ENCODE measurements at regions not wholly inside any gene's neighbourhood (a gene's known extent, or its start where the extent isn't known, plus 50 kb on each side); places are given as distances from the start of the nearest gene placed in this dataset.
A peak's percentile ranks its signal among the peaks of the same experiment; 100 is the strongest.

DNA sequence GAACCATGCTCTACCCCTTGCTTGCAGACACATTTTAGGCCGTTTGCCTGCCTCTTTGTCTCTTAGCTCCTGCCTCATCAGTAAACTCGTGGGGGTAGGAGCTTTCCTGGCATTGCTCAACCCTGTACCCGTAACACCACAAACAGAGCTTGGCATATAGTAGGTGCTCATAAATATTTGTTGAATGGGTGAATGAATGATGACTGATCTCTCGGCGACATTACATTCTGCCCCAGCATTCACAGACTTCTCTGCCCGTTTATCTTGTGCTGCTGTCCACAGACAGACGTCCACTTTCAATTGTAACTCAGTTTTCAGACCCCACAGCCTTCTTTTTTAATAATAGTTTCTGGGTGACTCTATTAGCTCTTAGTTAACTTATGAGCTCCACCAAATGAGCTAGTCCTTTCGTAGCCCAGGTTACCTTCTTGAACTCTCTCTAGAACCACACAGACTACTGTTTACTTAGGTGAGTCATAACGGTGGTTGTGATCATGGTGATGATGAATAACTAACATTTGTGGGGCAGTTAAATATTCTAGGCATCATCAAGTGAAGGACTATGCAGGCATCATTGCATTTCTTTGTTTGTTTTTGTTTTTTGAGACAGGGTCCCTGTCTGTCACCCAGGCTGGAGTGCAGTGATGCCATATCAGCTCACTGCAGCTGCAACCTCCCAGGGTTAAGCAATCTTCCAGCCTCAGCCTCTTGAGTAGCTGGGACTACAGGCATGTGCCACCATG lies 188.4 kb downstream of the ADAMTS15 start:
- peak overlapping the region; percentile 78 for H3K27ac Mint-ChIP-seq (ENCODE audit: low read depth, unreplicated experiment)
- DNase-seq (ENCODE audit: unreplicated experiment) = peak; percentile 90
- no TSS peak for BruUV-seq (replicated peaks)
- H3K27me3 Mint-ChIP-seq (ENCODE audit: insufficient read depth, unreplicated experiment) = no peaks in the 10 kb centered on the region
- H3K4me1 Mint-ChIP-seq (ENCODE audit: insufficient read depth, unreplicated experiment) = peaks cover 45% of the 10 kb centered on the region
- ChIA-PET CTCF (interaction anchor here (0.6 to 2.8 kb wide), 13 partner anchors 10 to 230 kb away, joined by 3 to 8 read pairs (median 4); no protein-coding TSS in a partner anchor), POLR2A (interaction anchor here (0.5 to 3.3 kb wide), 8 partner anchors 11 to 245 kb away, joined by 3 to 24 read pairs (median 3); no protein-coding TSS in a partner anchor)
- no peaks in the 10 kb centered on the region for H3K9me3 Mint-ChIP-seq (ENCODE audit: unreplicated experiment)
- intact Hi-C loops (cut with micrococcal nuclease) = loop anchor here (2.0 to 5.0 kb wide), 3 partner anchors 138 to 190 kb away; partner anchors contain the start of gene ADAMTS15
- TF ChIP-seq, protein P1, sequence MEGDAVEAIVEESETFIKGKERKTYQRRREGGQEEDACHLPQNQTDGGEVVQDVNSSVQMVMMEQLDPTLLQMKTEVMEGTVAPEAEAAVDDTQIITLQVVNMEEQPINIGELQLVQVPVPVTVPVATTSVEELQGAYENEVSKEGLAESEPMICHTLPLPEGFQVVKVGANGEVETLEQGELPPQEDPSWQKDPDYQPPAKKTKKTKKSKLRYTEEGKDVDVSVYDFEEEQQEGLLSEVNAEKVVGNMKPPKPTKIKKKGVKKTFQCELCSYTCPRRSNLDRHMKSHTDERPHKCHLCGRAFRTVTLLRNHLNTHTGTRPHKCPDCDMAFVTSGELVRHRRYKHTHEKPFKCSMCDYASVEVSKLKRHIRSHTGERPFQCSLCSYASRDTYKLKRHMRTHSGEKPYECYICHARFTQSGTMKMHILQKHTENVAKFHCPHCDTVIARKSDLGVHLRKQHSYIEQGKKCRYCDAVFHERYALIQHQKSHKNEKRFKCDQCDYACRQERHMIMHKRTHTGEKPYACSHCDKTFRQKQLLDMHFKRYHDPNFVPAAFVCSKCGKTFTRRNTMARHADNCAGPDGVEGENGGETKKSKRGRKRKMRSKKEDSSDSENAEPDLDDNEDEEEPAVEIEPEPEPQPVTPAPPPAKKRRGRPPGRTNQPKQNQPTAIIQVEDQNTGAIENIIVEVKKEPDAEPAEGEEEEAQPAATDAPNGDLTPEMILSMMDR (IDR thresholded peaks at IDR 0.05; ENCODE audit: unreplicated experiment) = no peak
- no peaks in the 10 kb centered on the region for H3K36me3 Mint-ChIP-seq (ENCODE audit: insufficient read depth, unreplicated experiment)
- peak overlapping the region; percentile 21 for H3K4me3 Mint-ChIP-seq (ENCODE audit: unreplicated experiment)

DNA sequence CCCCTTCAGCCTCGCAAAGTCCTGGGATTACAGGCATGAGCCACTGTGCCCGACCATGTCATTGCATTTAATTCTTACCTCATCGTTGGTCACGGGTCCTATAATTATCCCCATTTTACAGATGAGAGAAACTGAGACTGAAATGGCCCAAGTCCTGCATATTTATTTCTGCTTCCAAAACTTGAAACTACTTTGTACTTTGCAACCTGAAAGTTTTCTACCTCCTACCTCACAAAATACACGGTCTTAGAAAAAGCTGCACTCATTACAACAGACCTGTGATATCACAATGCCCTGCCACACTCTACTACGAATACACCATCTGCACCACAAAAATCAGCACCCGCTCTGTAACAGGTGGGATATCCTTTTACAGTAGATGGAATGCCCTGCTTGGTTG lies 189.1 kb downstream of the ADAMTS15 start:
- H3K9me3 Mint-ChIP-seq (ENCODE audit: unreplicated experiment) = no peaks in the 10 kb centered on the region
- peaks cover 45% of the 10 kb centered on the region for H3K4me1 Mint-ChIP-seq (ENCODE audit: insufficient read depth, unreplicated experiment)
- no TSS peak for BruUV-seq (replicated peaks)
- ChIA-PET POLR2A (interaction anchor here (0.7 to 3.3 kb wide), 4 partner anchors 10 to 189 kb away, joined by 3 to 24 read pairs (median 11); no protein-coding TSS in a partner anchor), CTCF (interaction anchor here (1.3 to 2.8 kb wide), 6 partner anchors 17 to 225 kb away, joined by 3 to 8 read pairs (median 5); no protein-coding TSS in a partner anchor)
- H3K4me3 Mint-ChIP-seq (ENCODE audit: unreplicated experiment) = no peak overlapping the region
- no peaks in the 10 kb centered on the region for H3K27me3 Mint-ChIP-seq (ENCODE audit: insufficient read depth, unreplicated experiment)
- peak overlapping the region; percentile 78 for H3K27ac Mint-ChIP-seq (ENCODE audit: low read depth, unreplicated experiment)
- no peak for DNase-seq (ENCODE audit: unreplicated experiment)
- intact Hi-C loops (cut with micrococcal nuclease) = loop anchor here (2.0 to 5.0 kb wide), 3 partner anchors 137 to 190 kb away; partner anchors contain the start of gene ADAMTS15
- TF ChIP-seq, protein P1 (IDR thresholded peaks at IDR 0.05; ENCODE audit: unreplicated experiment) = no peak
- H3K36me3 Mint-ChIP-seq (ENCODE audit: insufficient read depth, unreplicated experiment) = no peaks in the 10 kb centered on the region

GRCh38 chr11:130638033-130638432 lies 189.6 kb downstream of the ADAMTS15 start:
- peaks cover 44% of the 10 kb centered on the region for H3K4me1 Mint-ChIP-seq (ENCODE audit: insufficient read depth, unreplicated experiment)
- no peaks in the 10 kb centered on the region for H3K27me3 Mint-ChIP-seq (ENCODE audit: insufficient read depth, unreplicated experiment)
- ChIA-PET POLR2A (interaction anchor here (0.7 kb wide), 1 partner anchor 189 kb away, joined by 3 read pairs; no protein-coding TSS in a partner anchor), CTCF (interaction anchor here (2.5 kb wide), 1 partner anchor 224 kb away, joined by 8 read pairs; no protein-coding TSS in a partner anchor)
- H3K4me3 Mint-ChIP-seq (ENCODE audit: unreplicated experiment) = no peak overlapping the region
- no peaks in the 10 kb centered on the region for H3K36me3 Mint-ChIP-seq (ENCODE audit: insufficient read depth, unreplicated experiment)
- H3K9me3 Mint-ChIP-seq (ENCODE audit: unreplicated experiment) = no peaks in the 10 kb centered on the region
- intact Hi-C loops (cut with micrococcal nuclease) = loop anchor here (5.0 kb wide), 1 partner anchor 189 kb away; no protein-coding TSS in a partner anchor
- BruUV-seq (replicated peaks) = no TSS peak
- H3K27ac Mint-ChIP-seq (ENCODE audit: low read depth, unreplicated experiment) = peak overlapping the region; percentile 78
- DNase-seq (ENCODE audit: unreplicated experiment) = no peak
- TF ChIP-seq, protein P1 (IDR thresholded peaks at IDR 0.05; ENCODE audit: unreplicated experiment) = no peak

GRCh38 chr11:130638624-130639023 lies 190.2 kb downstream of the ADAMTS15 start:
- H3K27me3 Mint-ChIP-seq (ENCODE audit: insufficient read depth, unreplicated experiment) = no peaks in the 10 kb centered on the region
- CTCF ChIA-PET = no interaction called here

More at GRCh38 chr11:130638624-130639023, 190.2 kb downstream of the ADAMTS15 start:
- POLR2A ChIA-PET = no interaction called here
- H3K4me1 Mint-ChIP-seq (ENCODE audit: insufficient read depth, unreplicated experiment) = peaks cover 38% of the 10 kb centered on the region
- no peaks in the 10 kb centered on the region for H3K36me3 Mint-ChIP-seq (ENCODE audit: insufficient read depth, unreplicated experiment)
- H3K9me3 Mint-ChIP-seq (ENCODE audit: unreplicated experiment) = no peaks in the 10 kb centered on the region
- H3K27ac Mint-ChIP-seq (ENCODE audit: low read depth, unreplicated experiment) = no peak overlapping the region
- no peak for DNase-seq (ENCODE audit: unreplicated experiment)
- TF ChIP-seq, protein P1 (IDR thresholded peaks at IDR 0.05; ENCODE audit: unreplicated experiment) = no peak
- no TSS peak for BruUV-seq (replicated peaks)
- H3K4me3 Mint-ChIP-seq (ENCODE audit: unreplicated experiment) = no peak overlapping the region
- intact Hi-C loops (cut with micrococcal nuclease) = loop anchor here (5.0 kb wide), 1 partner anchor 189 kb away; no protein-coding TSS in a partner anchor

Measured in MCF 10A (cell line).